Activated T-cell treated with anti-CD3 and anti-CD28 coated beads, Interleukin-2, amount 50 U/mL, for 72 hours (primary cell): ENCODE measurements at regions not wholly inside any gene's neighbourhood (a gene's known extent, or its start where the extent isn't known, plus 50 kb on each side); places are given as distances from the start of the nearest gene placed in this dataset.

Experiments
- ATAC-seq, 2 donors: fragments of 150-1000 bp; cut with Tn5 transposase; replicated peaks in 1 of 2; 2 replicates each; pipeline ENCODE4 v1.10.0; 2021; ENCODE audit warnings: moderate library complexity in 2 of 2, mild to moderate bottlenecking in 1 of 2
- DNase-seq, 2 donors: peaks; one replicate each; pipeline ENCODE4 v3.0.0; 2021 to 2022; ENCODE audit warnings: mixed read lengths in 1 of 2
- H3K27ac Mint-ChIP-seq: one replicate; pipeline ENCODE4 v1.8.0; 2022; ENCODE audit warnings: mild to moderate bottlenecking, moderate library complexity, mixed read lengths
- H3K27me3 Mint-ChIP-seq: one replicate; pipeline ENCODE4 v1.8.0; 2022; ENCODE audit warnings: low read depth, mixed read lengths
- H3K36me3 Mint-ChIP-seq, 2 donors: one replicate each; pipeline ENCODE4 v1.8.0; 2022; ENCODE audit warnings: mixed read lengths in 2 of 2, mild to moderate bottlenecking in 1 of 2; ENCODE audit not compliant: insufficient read depth in 2 of 2
- H3K4me1 Mint-ChIP-seq: one replicate; pipeline ENCODE4 v1.8.0; 2022; ENCODE audit warnings: low read depth, mixed read lengths
- H3K4me3 Mint-ChIP-seq, 2 donors: one replicate each; pipeline ENCODE4 v1.8.0; 2022; ENCODE audit warnings: mild to moderate bottlenecking in 2 of 2, mixed read lengths in 2 of 2, moderate library complexity in 2 of 2
- H3K9me3 Mint-ChIP-seq, 2 donors: one replicate each; pipeline ENCODE4 v1.8.0; 2022; ENCODE audit warnings: mixed read lengths in 2 of 2

DNA sequence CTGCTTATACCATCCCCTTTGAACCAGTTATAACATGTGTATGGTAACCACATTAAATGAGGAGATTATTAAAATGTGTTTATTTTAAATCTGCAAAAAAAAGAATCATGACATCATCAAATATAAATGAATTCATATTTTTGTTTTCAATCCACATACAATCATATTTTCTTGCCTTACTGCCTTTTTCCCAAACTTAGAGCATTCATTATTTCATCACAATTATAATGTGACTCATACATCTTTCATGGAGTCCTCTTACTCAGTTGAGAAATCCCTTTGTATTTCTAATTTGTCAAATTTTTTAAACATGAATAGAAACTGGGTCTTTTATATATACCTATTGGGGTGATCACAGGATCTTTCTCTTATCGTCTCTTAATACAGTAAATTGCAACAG, 909.6 kb downstream of the DSC3 start:
- DNase-seq, result no peak
- Mint-ChIP-seq H3K9me3 (peaks cover 5 to 16% of the 10 kb centered on the region in 2 donors), H3K27me3 (no peaks in the 10 kb centered on the region), H3K27ac (no peak overlapping the region), H3K36me3 (peaks cover 0 to 1% of the 10 kb centered on the region in 2 donors), H3K4me1 (no peaks in the 10 kb centered on the region), H3K4me3 (no peak overlapping the region)
- no peak for ATAC-seq

DNA sequence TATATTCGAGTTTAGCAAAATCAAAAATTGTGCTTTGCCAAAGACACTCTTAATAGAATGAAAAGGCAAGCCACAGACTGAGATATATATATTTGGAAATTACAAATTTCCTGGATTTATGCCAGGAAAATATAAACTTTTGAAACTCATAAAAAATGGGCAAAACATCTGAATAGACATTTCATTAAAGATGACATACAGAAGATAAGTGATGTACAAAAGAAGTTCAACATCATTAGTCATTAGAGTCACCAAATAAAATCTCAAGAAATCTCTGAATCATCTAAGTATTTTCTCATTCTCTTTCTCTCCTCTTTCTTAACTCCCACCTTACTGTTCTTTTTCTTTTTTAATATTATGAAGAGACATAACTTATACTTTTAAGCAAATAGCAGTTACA, 921.1 kb downstream of the DSC3 start:
- no peaks in the 10 kb centered on the region for H3K27me3 Mint-ChIP-seq
- ATAC-seq (no peak), DNase-seq (no peak)
- peaks cover 2% of the 10 kb centered on the region in 2 donors for H3K9me3 Mint-ChIP-seq
- peaks cover 0 to 2% of the 10 kb centered on the region in 2 donors for H3K36me3 Mint-ChIP-seq
- H3K4me1 Mint-ChIP-seq, result no peaks in the 10 kb centered on the region
- no peak overlapping the region for H3K4me3 Mint-ChIP-seq
- H3K27ac Mint-ChIP-seq, result no peak overlapping the region

DNA sequence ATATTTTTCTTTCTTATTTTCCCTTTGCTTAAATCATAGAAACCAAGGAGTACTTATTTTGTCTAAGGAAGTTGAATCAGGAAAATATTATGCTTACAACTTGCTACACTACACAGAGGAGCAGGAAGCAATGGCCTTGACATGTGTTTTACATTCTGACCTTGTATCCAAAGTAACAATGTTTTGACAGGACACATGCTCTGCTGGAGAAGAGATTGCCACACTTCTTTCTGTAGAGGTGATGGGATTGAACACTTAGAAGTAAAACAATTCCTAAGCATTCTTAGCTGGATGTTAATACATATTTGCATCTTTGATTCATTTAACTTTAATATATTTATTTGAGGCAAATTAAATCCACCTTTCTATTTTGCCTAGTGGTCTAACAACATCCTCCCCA, 929.1 kb downstream of the DSC3 start:
- no peak overlapping the region for H3K4me3 Mint-ChIP-seq
- H3K4me1 Mint-ChIP-seq, result no peaks in the 10 kb centered on the region
- H3K9me3 Mint-ChIP-seq, result peaks cover under 1 to 2% of the 10 kb centered on the region in 2 donors
- H3K27me3 Mint-ChIP-seq, result no peaks in the 10 kb centered on the region
- no peak overlapping the region for H3K27ac Mint-ChIP-seq
- DNase-seq (no peak), ATAC-seq (no peak)
- H3K36me3 Mint-ChIP-seq, result peaks cover 0 to 2% of the 10 kb centered on the region in 2 donors

DNA sequence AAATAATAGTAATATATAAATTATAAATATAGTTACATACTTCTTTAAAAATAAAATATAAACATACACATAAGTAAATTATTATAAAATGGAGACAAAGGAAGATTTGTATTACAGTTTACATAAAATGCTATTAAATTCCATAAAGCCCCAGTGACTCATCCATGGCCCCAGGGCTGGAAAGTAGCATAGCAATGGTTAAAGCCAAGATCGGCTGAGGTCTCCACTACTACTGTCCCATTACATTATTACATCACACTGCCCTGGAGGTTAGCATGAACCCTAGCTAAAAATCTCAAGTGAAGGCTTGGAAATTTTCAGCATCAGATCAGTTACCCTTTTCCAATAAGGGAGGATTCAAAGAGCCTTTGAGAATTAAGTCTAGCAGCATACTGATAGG, 936.2 kb downstream of the DSC3 start:
- ATAC-seq (no peak), DNase-seq (no peak)
- Mint-ChIP-seq H3K27ac (no peak overlapping the region), H3K36me3 (no peaks in the 10 kb centered on the region), H3K4me1 (no peaks in the 10 kb centered on the region), H3K9me3 (peaks cover 3 to 7% of the 10 kb centered on the region in 2 donors), H3K27me3 (no peaks in the 10 kb centered on the region), H3K4me3 (no peak overlapping the region)

DNA sequence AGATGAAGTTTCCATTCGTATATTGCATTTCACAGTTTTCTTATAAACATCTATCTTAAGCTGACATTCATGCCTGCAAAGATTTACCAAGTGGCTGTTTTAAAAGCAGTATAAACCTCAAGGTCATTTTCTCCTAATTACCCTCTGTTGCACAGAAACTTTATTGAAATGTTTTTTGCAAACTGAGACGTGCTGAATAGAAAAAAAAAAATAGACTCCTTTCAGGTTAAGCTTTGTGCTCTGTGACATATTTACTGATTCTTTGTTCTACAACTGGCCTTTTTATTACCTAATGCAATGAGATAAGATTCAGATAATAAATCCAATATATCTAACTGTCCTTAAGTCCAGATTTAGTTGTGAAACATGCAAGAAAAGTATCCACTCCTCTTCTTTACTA, 938.7 kb downstream of the DSC3 start:
- H3K27ac Mint-ChIP-seq, result no peak overlapping the region
- no peaks in the 10 kb centered on the region for H3K36me3 Mint-ChIP-seq
- no peak overlapping the region for H3K4me3 Mint-ChIP-seq
- DNase-seq, result no peak
- H3K9me3 Mint-ChIP-seq, result peaks cover 3 to 7% of the 10 kb centered on the region in 2 donors
- no peaks in the 10 kb centered on the region for H3K4me1 Mint-ChIP-seq
- ATAC-seq, result no peak
- no peaks in the 10 kb centered on the region for H3K27me3 Mint-ChIP-seq

DNA sequence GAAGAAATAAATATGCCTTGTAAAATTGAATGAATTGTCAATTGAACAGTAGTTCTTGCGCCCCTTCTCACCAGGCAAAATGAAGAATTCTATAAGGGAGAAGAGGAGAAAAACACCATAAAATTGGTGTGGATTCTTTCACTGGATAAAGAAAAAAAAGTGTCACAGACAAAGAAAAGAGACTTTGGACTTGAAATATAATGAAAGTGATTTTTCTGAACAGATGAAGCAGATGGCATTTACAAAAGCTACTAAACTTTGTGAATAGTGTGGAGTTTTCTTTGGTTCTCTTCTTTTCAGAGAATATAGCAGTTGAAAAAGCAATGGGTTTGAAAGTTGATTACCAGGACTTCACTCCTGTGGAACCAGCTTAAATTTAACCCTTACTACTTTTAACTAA, 945.7 kb downstream of the DSC3 start:
- no peak for ATAC-seq
- H3K27ac Mint-ChIP-seq, result no peak overlapping the region
- H3K27me3 Mint-ChIP-seq, result no peaks in the 10 kb centered on the region
- H3K4me1 Mint-ChIP-seq, result no peaks in the 10 kb centered on the region
- peaks cover 0 to 1% of the 10 kb centered on the region in 2 donors for H3K36me3 Mint-ChIP-seq
- no peak overlapping the region for H3K4me3 Mint-ChIP-seq
- peaks cover 1 to 7% of the 10 kb centered on the region in 2 donors for H3K9me3 Mint-ChIP-seq
- DNase-seq, result no peak

DNA sequence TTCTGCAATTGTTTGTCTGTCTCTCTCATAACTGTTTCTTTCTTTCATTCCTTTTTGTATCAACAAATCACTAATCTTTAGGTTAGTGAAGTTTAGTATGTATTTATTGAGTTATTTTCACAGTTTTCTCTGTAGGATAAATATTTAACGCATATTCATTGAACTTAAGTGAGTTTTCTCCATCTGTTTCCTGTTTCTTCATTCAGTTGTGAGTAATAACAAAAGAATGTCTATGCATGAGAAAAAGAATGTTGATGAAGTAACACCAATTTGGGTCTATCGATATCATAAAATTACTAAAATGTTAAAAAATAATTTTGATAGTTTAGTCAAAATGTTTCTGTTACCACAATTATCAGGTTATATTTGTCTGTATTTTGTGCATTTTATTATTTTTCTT, 948.0 kb downstream of the DSC3 start:
- no peak for DNase-seq
- no peak for ATAC-seq
- H3K4me1 Mint-ChIP-seq, result no peaks in the 10 kb centered on the region
- H3K9me3 Mint-ChIP-seq, result peaks cover 1 to 9% of the 10 kb centered on the region in 2 donors
- H3K36me3 Mint-ChIP-seq, result peaks cover 0 to 1% of the 10 kb centered on the region in 2 donors
- H3K27me3 Mint-ChIP-seq, result no peaks in the 10 kb centered on the region
- H3K27ac Mint-ChIP-seq, result no peak overlapping the region
- no peak overlapping the region for H3K4me3 Mint-ChIP-seq

DNA sequence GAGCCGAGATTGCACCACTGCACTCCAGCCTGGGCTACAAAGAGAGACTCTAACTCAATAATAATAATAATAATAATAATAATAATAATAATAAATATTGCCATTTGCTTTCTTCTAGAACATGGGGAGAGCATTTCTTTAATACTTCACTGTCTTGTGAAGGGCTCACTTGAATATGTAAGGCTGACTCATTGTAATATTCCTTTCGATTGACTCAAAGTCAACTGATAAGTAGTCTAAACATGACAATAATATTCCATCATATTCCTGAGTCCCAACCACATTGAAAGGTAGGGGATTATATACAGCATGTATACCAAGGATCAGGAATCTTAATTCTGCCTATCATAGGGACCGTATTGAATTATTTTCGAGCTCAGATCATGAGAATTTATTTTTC, 949.2 kb downstream of the DSC3 start:
- H3K4me1 Mint-ChIP-seq, result no peaks in the 10 kb centered on the region
- H3K27ac Mint-ChIP-seq, result no peak overlapping the region
- H3K27me3 Mint-ChIP-seq, result no peaks in the 10 kb centered on the region
- no peak overlapping the region for H3K4me3 Mint-ChIP-seq
- DNase-seq, result no peak
- no peak for ATAC-seq
- peaks cover 0 to 6% of the 10 kb centered on the region in 2 donors for H3K9me3 Mint-ChIP-seq
- H3K36me3 Mint-ChIP-seq, result peaks cover 0 to 1% of the 10 kb centered on the region in 2 donors

DNA sequence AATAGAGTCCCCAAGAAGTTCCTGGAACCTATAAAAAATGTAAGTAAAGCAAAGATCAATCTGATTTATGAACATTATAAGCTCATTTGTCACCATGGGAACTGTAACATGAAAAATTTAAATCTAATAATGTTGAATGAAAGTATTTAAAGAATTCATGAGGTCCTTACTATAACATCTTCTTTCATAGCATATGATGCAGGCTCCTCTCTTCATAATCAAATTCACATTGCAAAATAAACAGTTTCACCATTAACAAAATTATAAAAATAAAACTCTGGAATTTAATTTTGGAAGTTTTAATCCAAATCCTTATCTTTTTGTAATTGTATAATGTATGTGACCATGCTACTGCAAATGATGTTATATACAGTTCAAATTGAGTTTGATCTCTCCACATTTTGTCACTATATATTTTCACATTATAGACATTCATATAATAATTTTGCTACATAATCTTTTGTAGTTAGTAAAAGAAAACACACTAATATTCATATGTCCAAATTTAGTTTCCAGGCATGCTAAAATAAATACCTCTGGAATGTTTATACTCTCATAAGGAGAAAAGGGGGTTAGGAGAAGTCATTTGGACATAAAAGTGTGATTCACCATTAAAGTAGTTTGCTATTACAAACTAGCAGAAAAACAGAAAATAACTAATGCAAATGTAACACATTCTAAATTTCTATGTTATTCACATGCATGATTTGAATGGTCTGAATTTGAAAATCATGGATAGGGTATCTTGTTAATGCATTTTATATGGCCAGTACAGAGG, 954.1 kb downstream of the DSC3 start:
- H3K4me1 Mint-ChIP-seq, result no peaks in the 10 kb centered on the region
- H3K27me3 Mint-ChIP-seq, result no peaks in the 10 kb centered on the region
- no peaks in the 10 kb centered on the region for H3K36me3 Mint-ChIP-seq
- DNase-seq (no peak), ATAC-seq (no peak)
- H3K4me3 Mint-ChIP-seq, result no peak overlapping the region
- H3K27ac Mint-ChIP-seq, result no peak overlapping the region
- H3K9me3 Mint-ChIP-seq, result peaks cover 2 to 10% of the 10 kb centered on the region in 2 donors

DNA sequence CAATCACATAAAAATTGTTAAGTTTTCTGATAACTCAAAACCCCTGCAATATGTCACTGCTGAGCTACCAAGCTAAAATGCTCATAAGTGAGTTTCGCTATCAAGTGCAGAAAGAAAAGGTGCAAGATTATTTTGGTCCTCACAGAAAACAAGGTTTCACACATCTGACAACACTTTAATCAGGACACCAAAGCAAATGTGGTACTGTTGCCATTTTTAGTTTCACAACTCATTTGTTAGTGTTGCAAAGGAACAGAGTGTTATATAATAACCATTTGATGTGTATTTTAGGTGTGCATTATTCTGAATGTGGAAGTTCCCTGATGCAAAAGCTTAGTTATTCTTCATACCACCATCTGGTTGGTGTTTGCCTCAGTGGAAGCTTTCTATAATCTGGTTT, 956.2 kb downstream of the DSC3 start:
- H3K4me3 Mint-ChIP-seq, result no peak overlapping the region
- DNase-seq, result no peak
- H3K27ac Mint-ChIP-seq, result no peak overlapping the region
- H3K27me3 Mint-ChIP-seq, result no peaks in the 10 kb centered on the region
- ATAC-seq, result no peak
- H3K36me3 Mint-ChIP-seq, result no peaks in the 10 kb centered on the region
- peaks cover 5 to 12% of the 10 kb centered on the region in 2 donors for H3K9me3 Mint-ChIP-seq
- H3K4me1 Mint-ChIP-seq, result no peaks in the 10 kb centered on the region

DNA sequence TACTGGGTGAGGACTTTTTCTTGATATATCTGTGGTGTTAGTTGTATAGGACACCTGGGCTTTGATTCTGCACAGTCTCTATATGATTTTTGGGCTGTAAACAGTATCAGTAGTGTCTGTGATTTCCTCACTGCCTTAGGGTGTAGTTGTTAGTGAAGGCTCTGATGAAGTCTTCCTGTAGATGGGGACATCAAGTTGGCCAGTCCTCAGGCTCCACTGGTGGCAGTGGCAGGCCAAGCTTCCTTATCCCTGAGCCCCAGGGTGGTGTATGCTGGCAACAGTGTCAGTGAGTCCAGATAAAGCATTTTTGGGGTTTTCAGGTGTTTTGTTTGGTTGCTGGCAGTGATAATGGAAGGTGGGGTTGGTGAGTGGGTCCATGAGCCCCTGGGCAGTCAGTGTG, 961.4 kb downstream of the DSC3 start:
- no peak for ATAC-seq

DNA sequence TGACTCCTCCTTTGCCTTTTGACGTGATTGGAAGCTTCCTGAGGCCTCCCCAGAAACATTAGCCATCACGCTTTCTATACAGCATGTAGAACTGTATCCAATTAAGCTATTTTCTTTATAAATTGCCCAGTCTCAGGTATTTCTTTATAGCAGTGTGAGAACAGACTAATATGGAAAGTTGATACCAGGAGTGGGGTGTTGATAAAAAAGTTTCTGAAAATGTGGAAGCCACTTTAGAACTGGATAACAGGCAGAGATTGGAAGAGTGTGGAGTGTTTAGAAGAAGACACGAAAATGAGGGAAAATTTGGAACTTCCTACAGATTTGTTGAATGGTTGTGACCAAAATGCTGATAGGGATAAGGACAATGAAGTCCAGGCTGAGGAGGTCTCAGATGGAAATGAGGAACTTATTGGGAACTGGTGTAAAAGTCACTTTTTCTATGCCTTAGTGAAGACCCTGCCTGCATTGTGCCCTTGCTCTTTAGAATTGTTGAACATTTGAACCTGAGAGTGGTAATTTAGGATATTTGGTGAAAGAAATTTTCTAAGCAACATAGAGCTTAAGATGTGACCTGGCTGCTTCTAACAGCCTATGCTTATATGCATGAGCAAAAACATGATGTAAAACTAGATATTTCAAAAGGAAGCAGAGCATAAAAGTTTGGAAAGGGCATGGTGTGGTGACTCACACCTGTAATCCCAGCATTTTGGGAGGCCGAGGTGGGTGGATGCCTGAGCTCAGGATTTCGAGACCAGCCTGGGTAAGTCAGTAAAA, 969.7 kb downstream of the DSC3 start:
- H3K9me3 Mint-ChIP-seq, result peaks cover 17 to 18% of the 10 kb centered on the region in 2 donors
- ATAC-seq (no peak), DNase-seq (no peak)
- H3K4me3 Mint-ChIP-seq, result no peak overlapping the region
- H3K4me1 Mint-ChIP-seq, result no peaks in the 10 kb centered on the region
- no peak overlapping the region for H3K27ac Mint-ChIP-seq
- no peaks in the 10 kb centered on the region for H3K27me3 Mint-ChIP-seq
- H3K36me3 Mint-ChIP-seq, result peaks cover 0 to 3% of the 10 kb centered on the region in 2 donors

More for the DNA sequence above, 961.4 kb downstream of the DSC3 start:
- H3K9me3 Mint-ChIP-seq, result peaks cover 18 to 21% of the 10 kb centered on the region in 2 donors
- H3K27me3 Mint-ChIP-seq, result no peaks in the 10 kb centered on the region
- no peak overlapping the region for H3K4me3 Mint-ChIP-seq
- H3K4me1 Mint-ChIP-seq, result no peaks in the 10 kb centered on the region
- H3K27ac Mint-ChIP-seq, result no peak overlapping the region
- no peak for DNase-seq
- H3K36me3 Mint-ChIP-seq, result peaks cover 0 to 6% of the 10 kb centered on the region in 2 donors

DNA sequence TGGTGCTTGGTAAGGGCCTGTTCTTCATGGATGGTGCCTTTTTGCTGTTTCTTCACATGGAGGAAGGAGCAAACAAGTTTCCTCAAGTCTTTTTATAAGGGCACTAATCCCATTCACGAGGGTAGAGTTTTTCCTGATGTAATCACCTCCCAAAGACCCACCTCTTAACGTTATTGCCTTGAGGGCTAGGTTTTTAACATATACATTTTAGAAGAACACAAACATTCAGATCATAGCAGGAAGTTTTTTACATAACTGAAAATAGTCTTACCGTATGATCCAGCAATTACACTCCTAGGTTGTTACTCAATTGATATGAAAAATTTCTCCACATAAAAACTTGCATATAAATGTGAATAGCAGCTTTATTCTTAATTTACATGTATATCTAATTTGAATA, 976.3 kb downstream of the DSC3 start:
- no peak overlapping the region for H3K27ac Mint-ChIP-seq
- H3K9me3 Mint-ChIP-seq, result peaks cover 3 to 15% of the 10 kb centered on the region in 2 donors
- peaks cover 0 to under 1% of the 10 kb centered on the region in 2 donors for H3K36me3 Mint-ChIP-seq
- ATAC-seq (no peak), DNase-seq (no peak)
- H3K4me3 Mint-ChIP-seq, result no peak overlapping the region
- no peaks in the 10 kb centered on the region for H3K27me3 Mint-ChIP-seq
- no peaks in the 10 kb centered on the region for H3K4me1 Mint-ChIP-seq
